Sigmoid colon (tissue), 6 donors: ENCODE measurements at regions not wholly inside any gene's neighbourhood (a gene's known extent, or its start where the extent isn't known, plus 50 kb on each side); places are given as distances from the start of the nearest gene placed in this dataset.

Source experiments
- DNase-seq: peaks from one replicate; pipeline ENCODE4 v3.0.0-alpha.2; 2019
- H3K27ac ChIP-seq, 4 donors: fragments of 200-600 bp; sonication (generic); one replicate each; pipeline ENCODE4 v1.5.1; 2016 to 2019; ENCODE audit warnings: mild to moderate bottlenecking in 1 of 4
- H3K27me3 ChIP-seq, 3 donors: fragments of 200-600 bp; sonication (generic); one replicate each; pipeline ENCODE4 v1.5.1; 2019; ENCODE audit warnings: mild to moderate bottlenecking in 1 of 3
- H3K36me3 ChIP-seq, 4 donors: fragments of 200-600 bp; sonication (generic); one replicate each; pipeline ENCODE4 v1.5.1; 2016 to 2019
- H3K4me1 ChIP-seq, 4 donors: fragments of 200-600 bp; sonication (generic); one replicate each; pipeline ENCODE4 v1.5.1; 2017 to 2019
- H3K4me3 ChIP-seq, 4 donors: fragments of 200-600 bp; sonication (generic); one replicate each; pipeline ENCODE4 v1.5.1; 2017 to 2019; ENCODE audit warnings: mild to moderate bottlenecking in 2 of 4, moderate library complexity in 1 of 4
- H3K9me3 ChIP-seq, 4 donors: fragments of 200-600 bp in 3 of 4; sonication (generic) in 3 of 4; one replicate each; pipeline versions ENCODE4 v1.5.1 to v1.6.1; 2013 to 2019
- CTCF ChIP-seq, 4 experiments: fragments of 450-650 bp in 3 of 4; fragments of 200-600 bp in 1 of 4; IDR thresholded peaks; one replicate each; pipeline ENCODE4 v1.5.1; 2016 to 2019; ENCODE audit warnings: antibody characterized with exemption in 4 of 4, mild to moderate bottlenecking in 3 of 4, moderate library complexity in 2 of 4
- EP300 ChIP-seq, 4 donors: sonication (generic); formaldehyde crosslinking; IDR thresholded peaks; one replicate each; pipeline ENCODE4 v1.6.1; 2017; ENCODE audit warnings: antibody characterized with exemption in 4 of 4
- POLR2A ChIP-seq, 2 donors: fragments of 450-650 bp; IDR thresholded peaks; one replicate each; pipeline ENCODE4 v1.6.1; 2016; ENCODE audit warnings: antibody characterized with exemption in 2 of 2, mild to moderate bottlenecking in 2 of 2, moderate library complexity in 2 of 2
- POLR2AphosphoS5 ChIP-seq, 4 donors: sonication (generic); formaldehyde crosslinking; IDR thresholded peaks; one replicate each; pipeline ENCODE4 v1.6.1; 2017; ENCODE audit warnings: antibody characterized with exemption in 4 of 4
- WGBS, 2 donors: extraction: QIAGEN DNeasy Blood & Tissue Kit; methylation state at CpG; one replicate each; pipeline ENCODE4 v1.1.7; 2013; 5-methylcytosine and 5-hydroxymethylcytosine counted together
- intact Hi-C: fragments of 100-400 bp; cut with DNase I; formaldehyde crosslinking; loops from one replicate; pipeline ENCODE4 v1.15.1; 2023
- donor health status: healthy with polysubstance abuse.
- donor health status: healthy.

DNA sequence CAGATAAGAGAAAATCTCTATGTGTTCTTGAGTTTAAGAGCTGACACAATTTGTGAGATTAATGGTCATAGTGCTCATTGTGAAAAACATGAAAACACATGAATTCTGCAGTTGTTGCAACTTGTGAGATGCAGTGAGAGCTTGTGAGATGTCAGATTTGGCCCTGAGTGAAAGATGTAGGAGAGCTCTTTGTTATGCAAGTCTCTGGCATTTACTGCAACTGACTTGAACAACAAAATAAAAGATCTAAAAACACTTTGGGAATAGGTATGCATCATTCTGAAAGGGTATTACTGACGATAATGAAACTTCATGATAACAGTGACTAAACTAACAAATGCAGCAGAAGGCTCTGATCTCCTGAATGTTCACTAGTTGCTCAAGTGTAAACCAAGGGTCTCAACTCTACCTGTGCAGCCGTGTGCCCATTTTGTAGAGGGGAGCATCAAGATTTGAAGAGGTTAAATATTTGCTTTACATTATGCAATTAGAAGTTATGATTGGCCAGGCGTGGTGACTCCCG, 50.8 kb upstream of the SMIM36 start:
- H3K36me3 ChIP-seq = no peaks in the 10 kb centered on the region
- WGBS, 2 donors = 58 to 80% methylated on average over 4 of the region's 4 CpGs
- TF ChIP-seq CTCF (IDR thresholded peaks at IDR 0.05) = no peak
- TF ChIP-seq POLR2AphosphoS5 (IDR thresholded peaks at IDR 0.05) = no peak
- TF ChIP-seq EP300 (IDR thresholded peaks at IDR 0.05) = no peak
- TF ChIP-seq POLR2A (IDR thresholded peaks at IDR 0.05) = no peak

DNA sequence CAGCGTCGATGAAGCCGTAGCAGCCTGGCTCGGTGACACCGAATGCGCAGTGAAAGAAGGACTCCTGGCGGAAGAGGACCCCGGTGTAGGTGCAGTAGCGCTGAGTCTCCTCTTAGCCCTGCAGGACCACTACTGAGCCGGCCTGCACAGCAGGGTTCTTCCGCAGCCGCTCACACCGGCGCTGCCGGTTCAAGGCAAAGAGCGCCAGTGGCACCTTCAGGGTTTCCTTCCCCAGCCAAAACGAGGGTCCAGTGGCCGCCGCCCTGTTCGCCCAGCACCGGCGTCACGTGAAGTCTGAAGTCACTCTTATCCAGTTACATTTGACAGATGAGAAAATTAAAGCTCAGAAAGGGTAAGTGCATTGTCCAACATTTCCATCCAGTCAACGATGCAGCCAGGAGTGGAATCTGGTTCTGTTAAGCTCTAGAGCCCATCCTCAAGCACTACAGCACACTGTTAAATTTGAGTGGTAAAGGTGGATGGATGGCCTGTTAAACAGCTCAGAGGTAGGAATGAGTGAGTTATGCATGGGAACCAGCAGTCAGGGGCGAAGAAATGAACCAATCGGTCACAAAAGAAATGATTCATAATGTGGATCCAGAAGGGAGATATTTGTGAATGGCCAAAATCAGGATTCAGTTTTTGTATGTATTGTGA, 50.2 kb upstream of the SMIM36 start:
- TF ChIP-seq EP300 (IDR thresholded peaks at IDR 0.05) = no peak
- no peak for TF ChIP-seq POLR2AphosphoS5 (IDR thresholded peaks at IDR 0.05)
- Histone ChIP-seq H3K9me3 (no peaks in the 10 kb centered on the region), H3K36me3 (no peaks in the 10 kb centered on the region), H3K27ac (no peak overlapping the region), H3K4me1 (peaks cover 0 to 9% (median 3%) of the 10 kb centered on the region in 4 donors), H3K27me3 (no peaks in the 10 kb centered on the region), H3K4me3 (no peak overlapping the region)
- intact Hi-C loops = no loop called here
- DNase-seq = no peak
- 94 to 95% methylated on average over 26 of the region's 26 CpGs for WGBS, 2 donors

More for the DNA sequence above, 50.8 kb upstream of the SMIM36 start:
- Histone ChIP-seq H3K27me3 (no peaks in the 10 kb centered on the region), H3K27ac (no peak overlapping the region), H3K4me1 (peaks cover 0 to 9% (median 3%) of the 10 kb centered on the region in 4 donors), H3K4me3 (no peak overlapping the region), H3K9me3 (no peaks in the 10 kb centered on the region)
- DNase-seq = no peak
- intact Hi-C loops = no loop called here
